GM20000 (cell line): ENCODE measurements at regions not wholly inside any gene's neighbourhood (a gene's known extent, or its start where the extent isn't known, plus 50 kb on each side); places are given as distances from the start of the nearest gene placed in this dataset.

Experiments
- DNase-seq: peaks from one replicate; pipeline ENCODE4 v3.0.0; 2012; ENCODE audit warnings: low spot score
- TF ChIP-seq, protein P1 (sequence below): IDR thresholded peaks from 2 replicates; pipeline ENCODE4 v1.5.1; 2012; ENCODE audit warnings: mild to moderate bottlenecking, control low read depth; ENCODE audit errors: extremely low read depth, missing control alignments

- TF ChIP-seq, protein P1, sequence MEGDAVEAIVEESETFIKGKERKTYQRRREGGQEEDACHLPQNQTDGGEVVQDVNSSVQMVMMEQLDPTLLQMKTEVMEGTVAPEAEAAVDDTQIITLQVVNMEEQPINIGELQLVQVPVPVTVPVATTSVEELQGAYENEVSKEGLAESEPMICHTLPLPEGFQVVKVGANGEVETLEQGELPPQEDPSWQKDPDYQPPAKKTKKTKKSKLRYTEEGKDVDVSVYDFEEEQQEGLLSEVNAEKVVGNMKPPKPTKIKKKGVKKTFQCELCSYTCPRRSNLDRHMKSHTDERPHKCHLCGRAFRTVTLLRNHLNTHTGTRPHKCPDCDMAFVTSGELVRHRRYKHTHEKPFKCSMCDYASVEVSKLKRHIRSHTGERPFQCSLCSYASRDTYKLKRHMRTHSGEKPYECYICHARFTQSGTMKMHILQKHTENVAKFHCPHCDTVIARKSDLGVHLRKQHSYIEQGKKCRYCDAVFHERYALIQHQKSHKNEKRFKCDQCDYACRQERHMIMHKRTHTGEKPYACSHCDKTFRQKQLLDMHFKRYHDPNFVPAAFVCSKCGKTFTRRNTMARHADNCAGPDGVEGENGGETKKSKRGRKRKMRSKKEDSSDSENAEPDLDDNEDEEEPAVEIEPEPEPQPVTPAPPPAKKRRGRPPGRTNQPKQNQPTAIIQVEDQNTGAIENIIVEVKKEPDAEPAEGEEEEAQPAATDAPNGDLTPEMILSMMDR: no peak
- DNase-seq: no peak
Observed at GRCh38 chr6:27052731-27053082, 194.8 kb upstream of the PRSS16 start.

DNA sequence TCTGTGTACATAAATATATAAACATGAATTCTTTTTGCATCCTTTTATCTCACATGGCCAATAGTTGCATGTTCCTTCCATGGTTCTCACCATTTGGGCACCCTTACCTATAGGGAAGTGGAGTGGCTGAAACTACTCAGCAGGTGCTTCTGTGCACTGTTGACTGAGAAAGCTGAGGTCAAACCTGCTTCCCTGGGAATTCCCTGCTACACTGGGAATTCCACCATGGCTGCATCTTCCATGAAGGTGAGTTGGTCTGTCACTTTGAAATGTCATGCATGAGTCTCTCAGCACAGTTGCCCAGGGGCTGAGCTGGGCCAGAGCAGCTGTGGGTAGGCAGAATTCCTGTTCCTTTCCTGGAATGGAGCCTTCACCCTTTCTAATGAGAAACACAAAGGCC, 193.8 kb upstream of the PRSS16 start:
- no peak for DNase-seq
- TF ChIP-seq, protein P1: no peak

DNA sequence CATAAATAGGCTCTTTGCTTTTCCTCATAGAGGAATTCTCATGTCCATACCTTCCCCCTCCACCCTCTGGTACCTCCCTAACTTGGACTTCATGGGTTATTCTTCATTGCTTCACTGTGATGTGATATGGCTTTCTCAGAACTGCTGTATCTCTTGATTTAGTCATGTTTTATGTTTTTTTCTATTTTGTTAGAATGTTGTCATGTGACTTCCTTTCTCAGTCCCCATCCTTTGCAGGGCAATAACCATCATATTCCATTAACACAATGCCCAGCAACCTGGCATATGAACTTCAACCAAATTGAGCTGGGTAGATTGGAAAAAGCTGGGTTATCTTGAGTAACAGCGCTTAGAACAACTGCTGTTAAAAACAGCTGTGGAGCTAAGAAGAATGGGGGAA, 190.9 kb upstream of the PRSS16 start:
- TF ChIP-seq, protein P1: no peak
- DNase-seq: no peak

- TF ChIP-seq, protein P1: no peak
- no peak for DNase-seq
Observed at GRCh38 chr6:27059621-27060425, 187.7 kb upstream of the PRSS16 start.

GRCh38 chr6:27061235-27061993, 186.1 kb upstream of the PRSS16 start:
- DNase-seq: no peak
- TF ChIP-seq, protein P1: no peak

DNA sequence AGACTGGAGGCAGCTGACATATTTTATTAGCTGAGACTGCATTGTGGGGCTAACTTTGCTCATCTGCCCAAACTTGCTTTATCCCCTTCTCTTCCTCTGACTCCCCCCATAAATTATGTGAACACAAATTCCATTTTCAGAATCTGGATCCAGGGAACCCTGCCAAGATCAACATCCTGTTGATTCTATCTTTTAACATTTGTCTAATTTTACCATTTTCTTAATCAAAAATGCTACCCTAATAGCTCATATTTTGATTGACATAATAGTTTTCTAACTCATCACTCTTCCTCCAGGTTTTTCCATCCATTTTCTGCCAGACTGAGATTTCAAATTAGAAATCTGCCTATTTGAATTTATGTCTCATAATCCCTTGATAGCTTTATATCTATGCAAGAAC, 184.7 kb upstream of the PRSS16 start:
- DNase-seq: no peak
- TF ChIP-seq, protein P1: no peak

DNA sequence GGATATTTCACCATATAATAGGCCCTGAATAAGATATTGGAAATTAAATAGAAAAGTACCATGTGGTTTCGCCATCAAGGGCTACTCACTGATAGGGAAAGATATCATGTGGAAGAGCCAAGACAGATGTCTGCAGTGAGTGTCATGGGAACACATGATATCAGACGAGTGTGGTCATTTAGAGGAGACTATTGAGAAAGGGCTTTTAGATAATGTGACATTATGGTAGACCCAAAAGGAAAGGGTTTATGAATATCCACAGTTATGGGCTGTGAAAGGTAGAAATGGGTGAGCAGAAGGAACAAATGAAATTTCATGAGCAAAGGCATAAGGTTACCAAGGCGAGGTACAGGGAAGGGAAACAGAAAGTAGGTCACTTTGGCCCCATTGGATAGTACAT, 182.3 kb upstream of the PRSS16 start:
- TF ChIP-seq, protein P1: no peak
- DNase-seq: no peak
